Stimulated activated CD8-positive, alpha-beta memory T cell treated with anti-CD3 and anti-CD28 coated beads, Interleukin-7, amount 100 ng/mL, for 1 hour (primary cell): ENCODE measurements at regions not wholly inside any gene's neighbourhood (a gene's known extent, or its start where the extent isn't known, plus 50 kb on each side); places are given as distances from the start of the nearest gene placed in this dataset.
"Not testable (repeated sequence)": the region's sequence is repeated elsewhere in the genome, so short reads cannot be mapped to it uniquely, and the experiment has no call there.

ENCODE experiments used
- DNase-seq, 2 donors: peaks; one replicate each; pipeline ENCODE4 v3.0.0-alpha.2; 2020; ENCODE audit warnings: low read depth in 2 of 2

DNA sequence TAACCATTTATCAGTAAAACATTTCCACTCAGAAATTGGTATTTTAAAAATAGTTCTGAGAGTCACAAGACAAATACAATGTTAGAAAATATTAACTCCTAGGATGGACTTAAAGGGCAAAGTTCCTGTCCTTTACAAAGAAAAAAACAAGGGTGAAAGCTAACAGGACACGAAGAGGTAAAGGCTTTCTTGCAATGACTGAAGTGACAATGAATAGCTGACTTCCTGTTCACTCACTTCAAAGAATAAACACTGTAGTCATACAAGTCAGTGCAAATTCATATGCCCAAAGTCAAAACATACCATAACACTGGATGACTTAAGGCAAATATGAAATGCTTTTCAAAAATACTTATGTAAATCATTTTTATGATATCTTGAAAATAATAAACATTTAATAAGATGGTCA lies 1389.8 kb upstream of the ALCAM start:
- no peak for DNase-seq

DNA sequence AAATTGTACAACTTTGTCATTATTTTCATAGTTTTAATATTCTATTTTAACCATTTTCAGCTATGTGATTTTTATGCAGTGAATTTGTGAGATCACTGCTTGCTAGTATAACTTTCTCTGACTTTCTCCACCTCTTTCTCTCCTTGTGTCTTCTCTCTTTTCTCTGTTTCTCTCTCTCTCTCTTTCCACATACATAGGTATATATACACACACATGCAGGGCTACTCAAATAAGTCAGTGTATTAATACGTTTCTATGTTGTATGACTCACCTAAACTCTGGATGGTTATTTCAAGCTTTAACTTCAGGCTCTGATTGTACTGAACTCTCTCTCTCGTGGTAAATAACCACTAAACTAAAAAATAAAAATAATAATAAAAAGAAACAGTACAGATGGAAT lies 1389.3 kb upstream of the ALCAM start:
- no peak for DNase-seq

- no peak for DNase-seq
Observed at GRCh38 chr3:103991461-103992115, 1375.1 kb upstream of the ALCAM start.

GRCh38 chr3:103992469-103992868 lies 1374.2 kb upstream of the ALCAM start:
- no peak for DNase-seq

- DNase-seq, result no peak
Observed at GRCh38 chr3:104004956-104005355, 1361.8 kb upstream of the ALCAM start.

DNA sequence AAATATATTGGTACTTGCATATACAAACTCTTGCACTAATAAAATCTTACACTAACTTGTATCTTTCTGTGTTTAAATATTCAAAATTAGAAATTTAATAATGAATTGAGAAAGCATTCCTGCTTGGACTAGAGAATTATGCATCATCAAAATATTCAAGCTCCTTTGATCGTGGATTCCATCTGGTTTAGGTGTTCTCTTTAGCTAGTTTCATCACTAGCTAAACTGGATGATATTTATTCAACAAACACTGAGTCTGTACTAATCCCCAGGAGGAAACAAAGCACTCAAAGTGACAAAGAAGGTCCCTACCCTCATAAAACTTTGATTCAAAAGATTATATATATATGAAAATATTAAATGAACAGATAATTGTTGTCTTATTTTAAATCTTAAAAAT lies 1360.9 kb upstream of the ALCAM start:
- no peak for DNase-seq

DNA sequence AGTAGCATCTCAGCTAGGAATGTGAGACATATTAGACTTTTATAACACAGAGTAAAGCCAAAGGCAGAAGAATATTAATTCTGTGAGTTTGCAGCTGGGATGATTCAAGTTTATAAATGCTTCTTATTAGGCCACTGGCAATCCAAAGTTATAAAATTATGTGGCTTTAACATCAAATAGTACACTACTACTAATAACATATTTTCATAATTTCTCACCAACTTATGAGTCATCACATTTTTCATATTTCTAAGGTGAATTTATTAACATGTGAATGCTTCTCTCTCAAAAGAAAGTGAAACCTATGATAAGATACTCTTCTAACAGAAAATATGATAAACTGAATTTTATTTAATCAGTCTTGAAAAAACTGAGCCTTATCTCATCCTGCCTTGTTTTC lies 1348.2 kb upstream of the ALCAM start:
- DNase-seq, result no peak

DNA sequence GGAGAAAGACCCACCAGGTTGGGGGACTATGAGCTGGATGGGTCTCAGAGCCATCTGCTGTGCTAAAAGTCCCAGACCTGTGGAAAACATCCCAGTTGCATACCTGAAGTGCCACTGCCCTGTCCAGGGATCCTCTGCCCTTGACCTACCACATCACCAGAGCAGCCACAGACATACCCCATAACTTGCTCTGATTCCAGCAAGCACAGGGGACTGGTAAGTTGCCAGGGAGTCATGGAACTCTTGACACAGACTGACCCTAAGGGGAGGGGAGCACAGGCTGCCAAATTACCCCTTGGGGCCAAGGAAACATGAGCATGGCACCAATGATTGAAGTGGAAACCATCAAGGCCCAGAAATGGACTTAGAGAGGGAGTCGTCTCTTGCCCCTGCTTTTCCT lies 1335.1 kb upstream of the ALCAM start:
- no peak for DNase-seq

GRCh38 chr3:104032283-104032682 lies 1334.4 kb upstream of the ALCAM start:
- no peak for DNase-seq

DNA sequence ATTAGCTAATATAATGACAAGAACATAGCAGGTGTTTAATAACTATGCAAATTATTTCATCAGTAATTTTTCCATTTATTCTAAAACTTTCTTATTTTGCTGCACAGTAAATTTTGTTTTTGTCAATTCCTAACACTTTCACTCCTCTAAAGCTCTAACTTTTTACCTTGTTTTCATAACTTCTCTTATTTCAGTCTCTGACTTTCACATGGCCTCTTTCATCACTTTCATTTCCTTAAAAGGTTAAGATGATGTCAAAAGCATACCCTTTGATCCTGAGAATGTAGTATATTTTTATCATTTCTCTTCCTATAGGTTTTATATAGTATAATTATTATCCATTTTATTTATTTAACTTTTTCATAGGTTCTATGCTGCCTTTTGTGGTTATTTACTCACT lies 1325.8 kb upstream of the ALCAM start:
- DNase-seq, result no peak

GRCh38 chr3:104043001-104043543 lies 1323.6 kb upstream of the ALCAM start:
- not testable (repeated sequence) for DNase-seq

GRCh38 chr3:104044002-104044401 lies 1322.7 kb upstream of the ALCAM start:
- DNase-seq, result no peak

DNA sequence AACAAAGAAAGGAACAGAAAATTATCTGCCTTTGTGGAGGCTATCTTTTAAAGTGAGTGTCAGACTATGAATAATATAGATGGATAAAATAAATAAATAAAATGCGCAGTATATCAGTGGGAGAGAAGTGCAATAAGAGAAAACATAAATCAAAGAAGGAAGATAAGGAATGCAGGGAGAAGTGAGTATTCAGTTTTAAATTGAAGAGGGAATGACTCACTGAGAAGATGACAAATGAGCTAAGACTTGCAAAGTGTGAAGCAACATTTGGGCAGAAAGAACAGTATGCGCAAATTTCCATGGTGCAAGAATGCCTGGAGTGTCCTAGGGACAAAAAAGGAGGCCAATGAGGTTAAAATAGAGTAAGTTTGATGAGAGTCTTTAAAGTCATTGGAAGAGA lies 1300.1 kb upstream of the ALCAM start:
- no peak for DNase-seq

- DNase-seq, result no peak
Observed at GRCh38 chr3:104069114-104069513, 1297.6 kb upstream of the ALCAM start.

GRCh38 chr3:104070906-104071305 lies 1295.8 kb upstream of the ALCAM start:
- DNase-seq, result no peak

GRCh38 chr3:104080088-104080626 lies 1286.6 kb upstream of the ALCAM start:
- no peak for DNase-seq

GRCh38 chr3:104088738-104089137 lies 1278.0 kb upstream of the ALCAM start:
- no peak for DNase-seq

- DNase-seq, result not testable (repeated sequence)
Observed at GRCh38 chr3:104089987-104090386, 1276.7 kb upstream of the ALCAM start.

GRCh38 chr3:104101736-104102135 lies 1265.0 kb upstream of the ALCAM start:
- no peak for DNase-seq

DNA sequence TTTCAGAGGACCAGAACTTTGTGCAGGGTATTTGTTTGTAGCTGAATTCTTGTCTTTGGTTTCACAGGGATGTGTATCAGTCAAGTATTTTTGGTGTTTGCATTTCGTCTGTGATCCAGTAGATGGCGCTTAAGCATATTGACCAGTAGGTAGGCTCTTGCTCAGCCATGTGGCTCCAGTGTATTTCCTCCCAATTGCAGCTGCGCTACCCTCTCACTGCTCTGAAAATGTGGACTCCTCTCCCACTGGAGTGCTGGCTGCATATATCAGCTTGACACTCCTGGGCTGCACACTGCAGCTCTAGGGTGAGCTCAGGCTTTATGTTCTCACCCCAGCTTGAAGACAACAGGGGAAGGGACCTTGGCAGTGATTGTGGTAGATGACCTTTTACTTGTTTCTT lies 1264.3 kb upstream of the ALCAM start:
- no peak for DNase-seq

DNA sequence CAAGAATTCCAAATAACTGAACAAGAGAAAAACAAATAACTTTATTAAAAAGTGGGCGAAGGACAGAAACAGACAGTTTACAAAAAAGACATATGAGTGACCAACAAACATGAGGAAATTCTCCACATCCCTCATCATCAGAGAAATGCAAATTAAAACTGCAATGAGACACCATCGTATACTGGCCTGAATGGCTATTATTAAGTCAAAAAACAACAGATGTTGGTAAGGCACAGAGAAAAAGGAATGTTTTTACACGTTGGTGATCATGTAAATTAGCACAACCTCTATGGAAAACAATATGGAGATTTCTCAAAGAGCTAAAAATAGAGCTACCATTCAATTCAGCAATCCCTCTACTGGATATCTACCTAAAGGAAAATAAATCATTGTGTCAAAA lies 1260.4 kb upstream of the ALCAM start:
- no peak for DNase-seq

DNA sequence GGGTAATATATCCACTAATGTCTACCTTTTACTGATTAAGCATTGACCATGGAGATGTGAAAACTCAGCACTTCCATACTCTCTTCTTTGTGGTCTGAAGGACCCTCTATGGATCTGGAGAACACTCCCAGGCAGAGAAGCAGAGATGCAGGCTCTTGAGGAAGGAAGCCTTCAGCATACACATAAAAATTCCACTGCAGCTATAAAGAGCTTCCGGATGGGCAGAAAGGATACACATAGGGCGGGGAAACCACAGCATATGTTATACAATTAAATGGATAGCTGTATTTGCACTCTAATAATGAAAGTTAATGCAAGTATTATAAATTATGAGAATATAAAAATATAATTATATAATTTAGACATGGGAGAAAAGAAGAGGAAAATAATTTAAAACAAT lies 1258.2 kb upstream of the ALCAM start:
- DNase-seq, result no peak

GRCh38 chr3:104126463-104126862 lies 1240.2 kb upstream of the ALCAM start:
- no peak for DNase-seq
